ENCODE measurements at regions not wholly inside any gene's neighbourhood (a gene's known extent, or its start where the extent isn't known, plus 50 kb on each side); places are given as distances from the start of the nearest gene placed in this dataset.

GRCh38 chr3:162175145-162175544 lies 678.5 kb downstream of the OTOL1 start:
- DNase-seq (ENCODE audit: low read depth in 2 of 3, low spot score in 2 of 3) = no peak

- no peak for DNase-seq (ENCODE audit: low read depth in 2 of 3, low spot score in 2 of 3)
These were observed 679.3 kb downstream of the OTOL1 start for GRCh38 chr3:162175878-162176277.

GRCh38 chr3:162183440-162183839 lies 686.8 kb downstream of the OTOL1 start:
- no peak for DNase-seq (ENCODE audit: low read depth in 2 of 3, low spot score in 2 of 3)

DNA sequence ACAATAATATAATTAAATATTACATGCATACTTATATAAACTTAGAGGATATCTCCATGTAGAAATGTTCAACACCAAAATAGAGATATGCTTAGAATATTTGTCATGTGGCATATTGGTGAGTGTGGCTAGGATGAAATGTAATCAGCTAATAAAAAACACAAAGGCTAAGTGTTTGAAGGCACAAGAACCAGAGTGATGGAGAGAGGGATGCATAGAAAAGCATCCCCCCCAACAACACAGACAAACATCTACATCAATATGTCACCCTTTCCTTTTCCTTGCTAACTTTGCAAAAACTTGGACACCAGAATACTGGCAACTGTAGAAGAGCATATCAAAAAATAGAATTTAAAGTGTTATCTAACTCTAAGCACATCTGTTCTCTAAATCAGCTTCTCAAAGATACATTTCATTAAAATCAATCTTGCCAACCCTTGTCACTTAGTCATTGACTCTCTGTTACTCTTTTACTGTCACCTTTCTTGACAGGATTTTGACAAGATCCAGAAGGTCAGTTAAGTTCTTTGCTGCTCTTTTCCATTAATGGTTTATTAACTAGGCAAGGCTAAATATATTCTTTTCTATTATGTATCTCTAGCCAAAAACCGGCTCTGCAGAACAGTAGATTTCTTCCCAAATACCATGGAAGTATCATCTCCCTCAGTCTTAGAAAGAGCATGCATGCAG lies 695.9 kb downstream of the OTOL1 start:
- DNase-seq (ENCODE audit: low read depth in 2 of 3, low spot score in 2 of 3) = no peak

DNA sequence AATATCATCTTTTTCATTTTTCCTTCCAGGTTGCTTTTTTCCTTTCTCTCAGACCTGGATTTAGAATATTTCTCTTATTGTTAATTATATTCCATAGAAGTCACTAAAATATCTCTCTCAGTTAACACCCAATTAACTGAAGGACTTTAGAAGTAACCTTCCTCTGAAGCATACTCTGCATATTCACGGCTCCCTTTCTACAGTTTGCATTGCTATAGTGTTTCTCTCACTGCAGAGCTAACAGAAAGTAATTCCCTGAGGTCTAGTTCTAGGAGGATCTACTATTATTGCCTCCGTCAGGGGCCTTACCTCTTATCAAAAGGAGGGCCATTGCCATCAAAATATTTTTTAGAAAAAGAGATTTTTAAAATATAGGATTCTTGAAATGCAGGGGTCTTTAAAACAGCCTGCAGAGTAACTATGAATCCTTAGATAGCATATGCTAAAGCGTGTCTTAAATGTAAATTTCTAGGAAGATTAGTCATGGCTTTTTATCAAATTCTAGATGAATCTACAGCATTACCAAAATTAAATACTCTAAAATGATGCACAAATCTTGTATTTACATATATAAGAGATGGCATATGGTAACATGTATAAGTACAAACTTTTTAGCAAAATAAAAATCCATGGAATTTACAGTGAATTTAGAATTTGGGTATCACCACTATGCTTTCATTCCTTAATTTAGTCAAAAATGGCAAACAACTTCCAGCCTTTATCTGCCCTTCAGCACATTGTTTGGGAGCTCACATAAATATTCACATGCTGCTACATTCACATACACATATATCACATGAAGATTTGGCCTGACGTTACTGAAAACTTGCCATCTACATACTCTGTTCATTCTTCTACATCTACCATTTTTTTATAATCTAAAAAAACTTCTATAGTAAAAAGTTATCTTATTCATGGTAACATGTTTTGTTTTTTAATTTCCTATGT lies 696.8 kb downstream of the OTOL1 start:
- no peak for DNase-seq (ENCODE audit: low read depth in 2 of 3, low spot score in 2 of 3)

DNA sequence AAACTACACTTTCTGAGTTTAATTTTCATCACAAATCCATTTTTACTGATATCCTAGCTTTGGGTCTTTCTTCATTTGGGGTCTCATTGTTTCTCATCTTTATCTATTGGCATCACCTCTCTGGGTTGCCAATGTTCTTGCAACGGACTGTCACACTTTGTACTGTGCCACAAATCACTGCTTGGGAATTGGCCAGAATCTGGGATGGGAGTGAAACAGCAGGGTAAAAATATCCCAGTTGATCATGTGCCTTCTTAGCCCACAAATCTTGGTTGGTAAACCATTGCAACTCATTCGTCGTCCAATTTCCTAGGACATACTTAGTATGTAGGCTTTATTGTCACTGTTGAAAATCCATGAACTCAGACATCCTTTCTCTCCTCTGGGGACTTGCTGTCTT lies 698.5 kb downstream of the OTOL1 start:
- no peak for DNase-seq (ENCODE audit: low read depth in 2 of 3, low spot score in 2 of 3)

- DNase-seq (ENCODE audit: low read depth in 2 of 3, low spot score in 2 of 3) = no peak
These were observed 700.4 kb downstream of the OTOL1 start for GRCh38 chr3:162196964-162197363.

- DNase-seq (ENCODE audit: low read depth in 2 of 3, low spot score in 2 of 3) = no peak
These were observed 704.2 kb downstream of the OTOL1 start for GRCh38 chr3:162200836-162201235.

DNA sequence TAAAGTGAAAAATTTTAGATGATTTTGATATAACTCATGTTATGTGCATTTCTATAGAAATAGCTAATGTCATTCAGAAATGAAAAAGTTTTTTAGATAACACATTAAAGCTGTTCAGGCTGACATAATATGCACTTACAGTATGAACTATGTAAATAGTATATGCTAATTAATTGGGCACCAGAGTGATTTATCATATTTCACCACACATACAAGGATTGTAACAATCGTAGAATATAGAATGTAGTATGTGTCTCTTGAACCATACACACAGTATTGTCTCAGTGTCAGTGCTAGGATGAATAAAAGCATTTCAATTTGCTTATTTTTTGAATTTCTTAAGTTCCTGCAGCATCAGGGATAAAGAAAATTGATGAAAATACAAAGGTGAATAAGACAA lies 710.0 kb downstream of the OTOL1 start:
- no peak for DNase-seq (ENCODE audit: low read depth in 2 of 3, low spot score in 2 of 3)

DNA sequence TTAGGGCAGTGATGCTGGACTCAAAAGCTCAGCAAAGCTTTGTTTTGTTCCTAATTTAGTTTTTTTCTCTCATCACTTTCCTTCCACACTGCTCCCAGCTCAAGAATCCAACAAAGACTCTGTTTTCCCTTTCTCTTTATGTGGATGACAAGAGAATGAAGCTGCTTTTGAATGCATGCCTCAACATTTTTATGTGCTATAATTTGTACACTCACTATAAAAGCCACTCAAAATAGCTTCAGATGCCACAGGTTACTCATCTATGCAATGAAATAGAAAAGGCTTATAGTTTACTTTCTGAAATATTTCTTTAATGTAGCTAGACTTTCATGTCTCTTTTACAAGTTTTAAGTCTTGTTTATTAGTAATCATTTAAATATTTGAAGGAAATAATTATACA lies 714.9 kb downstream of the OTOL1 start:
- no peak for DNase-seq (ENCODE audit: low read depth in 2 of 3, low spot score in 2 of 3)

DNA sequence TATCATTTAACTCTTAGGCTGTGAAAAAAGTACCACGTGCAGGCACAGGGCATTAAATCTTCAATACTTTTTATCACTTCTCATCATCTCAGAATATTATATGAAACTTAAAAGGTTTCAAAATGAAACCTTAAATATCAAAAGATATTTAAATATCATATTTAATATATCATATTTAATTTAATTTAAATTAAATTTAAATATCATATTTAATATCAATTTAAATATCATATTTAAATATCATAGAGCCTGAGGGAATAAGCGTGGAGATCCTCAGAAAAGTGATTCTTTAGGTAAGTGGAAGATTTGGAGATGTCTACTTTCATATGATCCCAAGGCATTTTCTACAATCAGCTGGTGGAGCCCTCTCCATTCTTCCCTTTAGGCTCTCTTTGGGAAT lies 716.6 kb downstream of the OTOL1 start:
- no peak for DNase-seq (ENCODE audit: low read depth in 2 of 3, low spot score in 2 of 3)

GRCh38 chr3:162213956-162214355 lies 717.3 kb downstream of the OTOL1 start:
- DNase-seq (ENCODE audit: low read depth in 2 of 3, low spot score in 2 of 3) = no peak

DNA sequence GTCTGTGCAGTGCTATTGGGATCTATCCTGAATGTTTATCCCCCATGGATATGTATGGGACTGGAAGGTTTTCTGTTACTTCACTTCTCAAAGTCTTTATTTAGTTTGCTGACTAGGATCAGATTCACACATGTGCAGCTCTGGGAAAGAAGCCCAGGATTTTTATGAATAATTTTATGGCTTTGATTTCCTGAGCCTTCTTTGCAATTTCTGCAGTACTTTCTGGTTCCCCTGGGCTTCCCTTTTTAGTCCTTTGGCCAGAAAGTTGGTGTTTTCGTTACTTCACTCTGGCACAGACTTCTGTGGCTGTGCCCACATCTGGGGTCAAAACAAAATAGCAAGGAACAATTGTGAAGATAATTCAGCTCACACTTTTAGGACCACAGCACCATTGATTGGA lies 721.0 kb downstream of the OTOL1 start:
- no peak for DNase-seq (ENCODE audit: low read depth in 2 of 3, low spot score in 2 of 3)

- DNase-seq (ENCODE audit: low read depth in 2 of 3, low spot score in 2 of 3) = no peak
These were observed 721.9 kb downstream of the OTOL1 start for GRCh38 chr3:162218479-162218878.

DNA sequence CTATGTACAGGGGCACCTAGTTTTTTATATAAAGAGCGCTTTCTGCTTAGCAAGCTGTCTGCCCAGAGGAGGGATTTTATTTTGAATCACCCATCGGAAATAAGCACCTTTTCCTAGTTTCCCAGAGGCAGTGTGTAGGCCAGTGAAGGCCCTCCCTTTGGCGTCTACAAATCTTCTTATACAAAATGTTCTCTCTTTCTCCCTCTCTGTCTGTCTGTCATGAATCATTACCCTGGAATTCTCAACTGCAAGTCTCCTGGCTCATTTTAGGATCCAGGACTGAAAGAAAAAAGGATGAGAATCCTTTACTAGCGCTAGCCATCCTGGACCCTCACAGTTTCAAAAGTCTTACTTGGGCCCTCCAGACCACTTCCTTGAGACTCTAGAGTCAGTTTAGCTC lies 728.1 kb downstream of the OTOL1 start:
- DNase-seq (ENCODE audit: low read depth in 2 of 3, low spot score in 2 of 3) = no peak

DNA sequence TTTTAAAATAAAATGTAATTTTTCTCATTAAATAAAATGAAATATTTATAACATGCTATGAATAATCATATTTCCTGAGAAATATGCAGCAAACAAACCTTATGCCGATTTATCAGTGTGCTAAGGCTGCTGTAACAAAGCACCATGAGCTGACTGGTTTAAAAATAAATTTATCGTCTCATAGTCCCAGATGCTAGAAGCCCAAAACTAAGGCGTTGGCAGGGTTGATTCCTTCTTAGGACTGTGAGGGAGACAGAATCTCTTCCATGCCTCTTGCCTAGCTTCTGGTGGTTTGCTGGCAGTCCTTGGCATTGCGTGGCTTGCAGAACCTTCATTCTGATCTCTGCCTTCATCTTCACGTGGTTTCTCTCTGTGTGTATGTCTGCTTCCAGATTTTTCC lies 740.3 kb downstream of the OTOL1 start:
- DNase-seq (ENCODE audit: low read depth in 2 of 3, low spot score in 2 of 3) = no peak

DNA sequence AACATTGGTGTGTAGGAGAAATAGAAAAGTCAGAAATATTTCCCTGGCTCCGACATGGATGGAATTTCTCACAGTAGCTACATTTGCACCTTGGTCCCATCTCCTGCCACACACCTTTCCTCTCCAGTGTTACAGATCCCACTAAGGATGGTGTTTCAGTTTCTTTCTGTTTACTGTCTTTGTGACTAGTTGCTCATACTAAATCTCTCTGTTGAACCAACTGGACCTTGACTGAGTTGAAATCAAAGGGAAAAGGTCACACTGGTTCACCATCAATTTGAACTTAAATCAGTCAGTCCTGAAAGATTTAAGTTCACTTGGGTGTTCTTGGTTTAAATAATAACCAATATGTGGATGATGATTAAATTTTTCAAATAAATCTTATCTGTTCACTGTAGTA lies 754.2 kb downstream of the OTOL1 start:
- no peak for DNase-seq (ENCODE audit: low read depth in 2 of 3, low spot score in 2 of 3)

GRCh38 chr3:162262129-162262528 lies 765.5 kb downstream of the OTOL1 start:
- DNase-seq (ENCODE audit: low read depth in 2 of 3, low spot score in 2 of 3) = no peak

DNA sequence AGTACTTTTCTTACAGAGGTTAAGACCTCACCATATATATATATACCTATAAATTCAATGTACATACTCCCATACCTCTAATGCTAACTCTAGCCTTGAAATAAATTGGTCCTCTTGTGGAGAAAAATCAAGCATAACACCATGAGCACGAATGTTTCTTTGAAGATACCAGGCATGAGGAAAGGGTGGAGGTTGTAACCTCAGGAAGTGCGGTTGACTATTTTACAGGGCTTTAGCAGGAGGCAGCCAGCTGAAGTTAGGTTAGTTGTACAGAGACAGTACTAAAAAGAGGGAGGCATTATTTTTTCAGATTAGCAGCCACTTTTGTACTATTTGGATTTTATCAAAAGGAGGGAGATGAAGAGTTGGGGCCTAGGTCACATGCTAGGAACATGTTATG lies 767.0 kb downstream of the OTOL1 start:
- DNase-seq (ENCODE audit: low read depth in 2 of 3, low spot score in 2 of 3) = no peak

- no peak for DNase-seq (ENCODE audit: low read depth in 2 of 3, low spot score in 2 of 3)
These were observed 773.2 kb downstream of the OTOL1 start for GRCh38 chr3:162269636-162270458.

- no peak for DNase-seq (ENCODE audit: low read depth in 2 of 3, low spot score in 2 of 3)
These were observed 777.5 kb downstream of the OTOL1 start for GRCh38 chr3:162274070-162274469.

GRCh38 chr3:162278834-162279233 lies 782.2 kb downstream of the OTOL1 start:
- no peak for DNase-seq (ENCODE audit: low read depth in 2 of 3, low spot score in 2 of 3)
